Activated T-cell treated with anti-CD3 and anti-CD28 coated beads, Interleukin-2, amount 50 U/mL, for 72 hours (primary cell): ENCODE measurements at regions not wholly inside any gene's neighbourhood (a gene's known extent, or its start where the extent isn't known, plus 50 kb on each side); places are given as distances from the start of the nearest gene placed in this dataset.

Experiments used
- ATAC-seq, 2 donors: fragments of 150-1000 bp; cut with Tn5 transposase; replicated peaks in 1 of 2; 2 replicates each; pipeline ENCODE4 v1.10.0; 2021; ENCODE audit warnings: moderate library complexity in 2 of 2, mild to moderate bottlenecking in 1 of 2
- DNase-seq, 2 donors: peaks; one replicate each; pipeline ENCODE4 v3.0.0; 2021 to 2022; ENCODE audit warnings: mixed read lengths in 1 of 2
- H3K27ac Mint-ChIP-seq: one replicate; pipeline ENCODE4 v1.8.0; 2022; ENCODE audit warnings: mild to moderate bottlenecking, moderate library complexity, mixed read lengths
- H3K27me3 Mint-ChIP-seq: one replicate; pipeline ENCODE4 v1.8.0; 2022; ENCODE audit warnings: low read depth, mixed read lengths
- H3K36me3 Mint-ChIP-seq, 2 donors: one replicate each; pipeline ENCODE4 v1.8.0; 2022; ENCODE audit warnings: mixed read lengths in 2 of 2, mild to moderate bottlenecking in 1 of 2; ENCODE audit not compliant: insufficient read depth in 2 of 2
- H3K4me1 Mint-ChIP-seq: one replicate; pipeline ENCODE4 v1.8.0; 2022; ENCODE audit warnings: low read depth, mixed read lengths
- H3K4me3 Mint-ChIP-seq, 2 donors: one replicate each; pipeline ENCODE4 v1.8.0; 2022; ENCODE audit warnings: mild to moderate bottlenecking in 2 of 2, mixed read lengths in 2 of 2, moderate library complexity in 2 of 2
- H3K9me3 Mint-ChIP-seq, 2 donors: one replicate each; pipeline ENCODE4 v1.8.0; 2022; ENCODE audit warnings: mixed read lengths in 2 of 2

- Mint-ChIP-seq H3K4me3 (no peak overlapping the region), H3K27ac (no peak overlapping the region), H3K36me3 (no peaks in the 10 kb centered on the region), H3K4me1 (no peaks in the 10 kb centered on the region), H3K9me3 (peaks cover 5 to 9% of the 10 kb centered on the region in 2 donors), H3K27me3 (no peaks in the 10 kb centered on the region)
- DNase-seq (no peak), ATAC-seq (no peak)
Measured at GRCh38 chr14:86798330-86798729, 1194.7 kb downstream of the GALC start.

GRCh38 chr14:86797075-86797351 is 1196.0 kb downstream of the GALC start:
- ATAC-seq, result no peak
- Mint-ChIP-seq H3K4me3 (no peak overlapping the region), H3K4me1 (no peaks in the 10 kb centered on the region), H3K27ac (no peak overlapping the region), H3K36me3 (no peaks in the 10 kb centered on the region), H3K9me3 (peaks cover 5 to 6% of the 10 kb centered on the region in 2 donors), H3K27me3 (no peaks in the 10 kb centered on the region)
- DNase-seq, result no peak

- Mint-ChIP-seq H3K9me3 (peaks cover 6 to 7% of the 10 kb centered on the region in 2 donors), H3K36me3 (no peaks in the 10 kb centered on the region), H3K4me3 (no peak overlapping the region), H3K4me1 (no peaks in the 10 kb centered on the region), H3K27ac (no peak overlapping the region), H3K27me3 (no peaks in the 10 kb centered on the region)
- ATAC-seq (no peak), DNase-seq (no peak)
Measured at GRCh38 chr14:86796221-86797074, 1196.5 kb downstream of the GALC start.

GRCh38 chr14:86794689-86795088 is 1198.3 kb downstream of the GALC start:
- no peak overlapping the region for H3K27ac Mint-ChIP-seq
- H3K9me3 Mint-ChIP-seq, result peaks cover 9 to 14% of the 10 kb centered on the region in 2 donors
- H3K4me3 Mint-ChIP-seq, result no peak overlapping the region
- H3K4me1 Mint-ChIP-seq, result no peaks in the 10 kb centered on the region
- DNase-seq (no peak), ATAC-seq (no peak)
- no peaks in the 10 kb centered on the region for H3K36me3 Mint-ChIP-seq
- H3K27me3 Mint-ChIP-seq, result no peaks in the 10 kb centered on the region

- no peak overlapping the region for H3K27ac Mint-ChIP-seq
- H3K9me3 Mint-ChIP-seq, result peaks cover 6 to 11% of the 10 kb centered on the region in 2 donors
- H3K36me3 Mint-ChIP-seq, result no peaks in the 10 kb centered on the region
- no peaks in the 10 kb centered on the region for H3K4me1 Mint-ChIP-seq
- H3K27me3 Mint-ChIP-seq, result no peaks in the 10 kb centered on the region
- no peak overlapping the region for H3K4me3 Mint-ChIP-seq
- ATAC-seq (no peak), DNase-seq (no peak)
Measured at GRCh38 chr14:86790408-86791364, 1202.3 kb downstream of the GALC start.

- H3K27ac Mint-ChIP-seq, result no peak overlapping the region
- H3K4me3 Mint-ChIP-seq, result no peak overlapping the region
- DNase-seq (no peak), ATAC-seq (no peak)
- H3K36me3 Mint-ChIP-seq, result no peaks in the 10 kb centered on the region
- no peaks in the 10 kb centered on the region for H3K4me1 Mint-ChIP-seq
- H3K9me3 Mint-ChIP-seq, result peaks cover 9 to 11% of the 10 kb centered on the region in 2 donors
- H3K27me3 Mint-ChIP-seq, result no peaks in the 10 kb centered on the region
Measured at GRCh38 chr14:86788224-86788623, 1204.8 kb downstream of the GALC start.

- no peak for DNase-seq
- no peak for ATAC-seq
- no peaks in the 10 kb centered on the region for H3K36me3 Mint-ChIP-seq
- H3K27ac Mint-ChIP-seq, result no peak overlapping the region
- no peak overlapping the region for H3K4me3 Mint-ChIP-seq
- H3K27me3 Mint-ChIP-seq, result no peaks in the 10 kb centered on the region
- no peaks in the 10 kb centered on the region for H3K4me1 Mint-ChIP-seq
- peaks cover 8 to 10% of the 10 kb centered on the region in 2 donors for H3K9me3 Mint-ChIP-seq
Measured at GRCh38 chr14:86787717-86788116, 1205.3 kb downstream of the GALC start.

- no peaks in the 10 kb centered on the region for H3K36me3 Mint-ChIP-seq
- H3K27me3 Mint-ChIP-seq, result no peaks in the 10 kb centered on the region
- H3K4me3 Mint-ChIP-seq, result no peak overlapping the region
- H3K4me1 Mint-ChIP-seq, result no peaks in the 10 kb centered on the region
- H3K9me3 Mint-ChIP-seq, result peaks cover 4 to 8% of the 10 kb centered on the region in 2 donors
- DNase-seq (no peak), ATAC-seq (no peak)
- no peak overlapping the region for H3K27ac Mint-ChIP-seq
Measured at GRCh38 chr14:86782092-86782580, 1210.8 kb downstream of the GALC start.

- H3K9me3 Mint-ChIP-seq, result peaks cover 4 to 11% of the 10 kb centered on the region in 2 donors
- no peak overlapping the region for H3K4me3 Mint-ChIP-seq
- H3K4me1 Mint-ChIP-seq, result no peaks in the 10 kb centered on the region
- ATAC-seq (no peak), DNase-seq (no peak)
- H3K27ac Mint-ChIP-seq, result no peak overlapping the region
- no peaks in the 10 kb centered on the region for H3K36me3 Mint-ChIP-seq
- H3K27me3 Mint-ChIP-seq, result no peaks in the 10 kb centered on the region
Measured at GRCh38 chr14:86780876-86781510, 1212.0 kb downstream of the GALC start.

GRCh38 chr14:86780461-86780860 is 1212.5 kb downstream of the GALC start:
- H3K27ac Mint-ChIP-seq, result no peak overlapping the region
- H3K4me3 Mint-ChIP-seq, result no peak overlapping the region
- DNase-seq, result no peak
- ATAC-seq, result no peak
- no peaks in the 10 kb centered on the region for H3K27me3 Mint-ChIP-seq
- no peaks in the 10 kb centered on the region for H3K36me3 Mint-ChIP-seq
- peaks cover 6 to 12% of the 10 kb centered on the region in 2 donors for H3K9me3 Mint-ChIP-seq
- no peaks in the 10 kb centered on the region for H3K4me1 Mint-ChIP-seq

GRCh38 chr14:86779416-86779815 is 1213.6 kb downstream of the GALC start:
- peaks cover 8 to 12% of the 10 kb centered on the region in 2 donors for H3K9me3 Mint-ChIP-seq
- no peak overlapping the region for H3K4me3 Mint-ChIP-seq
- H3K27ac Mint-ChIP-seq, result no peak overlapping the region
- no peaks in the 10 kb centered on the region for H3K4me1 Mint-ChIP-seq
- no peak for DNase-seq
- no peaks in the 10 kb centered on the region for H3K27me3 Mint-ChIP-seq
- no peaks in the 10 kb centered on the region for H3K36me3 Mint-ChIP-seq
- no peak for ATAC-seq

GRCh38 chr14:86777963-86778602 is 1214.9 kb downstream of the GALC start:
- Mint-ChIP-seq H3K9me3 (peaks cover 8 to 12% of the 10 kb centered on the region in 2 donors), H3K4me1 (no peaks in the 10 kb centered on the region), H3K36me3 (no peaks in the 10 kb centered on the region), H3K27me3 (no peaks in the 10 kb centered on the region), H3K4me3 (no peak overlapping the region), H3K27ac (no peak overlapping the region)
- ATAC-seq (no peak), DNase-seq (no peak)
